ENCODE measurements at regions not wholly inside any gene's neighbourhood (a gene's known extent, or its start where the extent isn't known, plus 50 kb on each side); places are given as distances from the start of the nearest gene placed in this dataset.

- Mint-ChIP-seq H3K9me3 (ENCODE audit: low read depth) (no peaks in the 10 kb centered on the region), H3K4me3 (ENCODE audit: low read depth) (no peak overlapping the region), H3K36me3 (ENCODE audit: insufficient read depth) (no peaks in the 10 kb centered on the region), H3K27ac (no peak overlapping the region), H3K27me3 (no peaks in the 10 kb centered on the region), H3K4me1 (ENCODE audit: low read depth) (peaks cover 15% of the 10 kb centered on the region)
- TF ChIP-seq CTCF (IDR thresholded peaks at IDR 0.05; ENCODE audit: unreplicated experiment): no peak
- DNase-seq (ENCODE audit: low spot score, unreplicated experiment): no peak
Measured at GRCh38 chr2:66111706-66112105, 323.2 kb upstream of the MEIS1 start.

GRCh38 chr2:66110608-66111007 lies 324.3 kb upstream of the MEIS1 start:
- H3K9me3 Mint-ChIP-seq (ENCODE audit: low read depth): no peaks in the 10 kb centered on the region
- TF ChIP-seq CTCF (IDR thresholded peaks at IDR 0.05; ENCODE audit: unreplicated experiment): no peak

GRCh38 chr2:66110086-66110485 lies 324.8 kb upstream of the MEIS1 start:
- no peak for DNase-seq (ENCODE audit: low spot score, unreplicated experiment)
- Mint-ChIP-seq H3K27me3 (no peaks in the 10 kb centered on the region), H3K9me3 (ENCODE audit: low read depth) (no peaks in the 10 kb centered on the region), H3K36me3 (ENCODE audit: insufficient read depth) (no peaks in the 10 kb centered on the region), H3K27ac (no peak overlapping the region), H3K4me1 (ENCODE audit: low read depth) (peaks cover 15% of the 10 kb centered on the region), H3K4me3 (ENCODE audit: low read depth) (no peak overlapping the region)
- TF ChIP-seq CTCF (IDR thresholded peaks at IDR 0.05; ENCODE audit: unreplicated experiment): no peak

More at GRCh38 chr2:66110608-66111007, 324.3 kb upstream of the MEIS1 start:
- H3K27me3 Mint-ChIP-seq: no peaks in the 10 kb centered on the region
- H3K4me3 Mint-ChIP-seq (ENCODE audit: low read depth): no peak overlapping the region
- H3K4me1 Mint-ChIP-seq (ENCODE audit: low read depth): peaks cover 15% of the 10 kb centered on the region
- no peak overlapping the region for H3K27ac Mint-ChIP-seq
- no peaks in the 10 kb centered on the region for H3K36me3 Mint-ChIP-seq (ENCODE audit: insufficient read depth)
- no peak for DNase-seq (ENCODE audit: low spot score, unreplicated experiment)

GRCh38 chr2:66109419-66109818 lies 325.5 kb upstream of the MEIS1 start:
- H3K27me3 Mint-ChIP-seq: no peaks in the 10 kb centered on the region
- H3K4me3 Mint-ChIP-seq (ENCODE audit: low read depth): no peak overlapping the region
- no peak for TF ChIP-seq CTCF (IDR thresholded peaks at IDR 0.05; ENCODE audit: unreplicated experiment)
- no peak overlapping the region for H3K27ac Mint-ChIP-seq
- H3K4me1 Mint-ChIP-seq (ENCODE audit: low read depth): peaks cover 12% of the 10 kb centered on the region
- DNase-seq (ENCODE audit: low spot score, unreplicated experiment): no peak
- no peaks in the 10 kb centered on the region for H3K9me3 Mint-ChIP-seq (ENCODE audit: low read depth)
- H3K36me3 Mint-ChIP-seq (ENCODE audit: insufficient read depth): no peaks in the 10 kb centered on the region

GRCh38 chr2:66105066-66105753 lies 329.7 kb upstream of the MEIS1 start:
- no peak for TF ChIP-seq CTCF (IDR thresholded peaks at IDR 0.05; ENCODE audit: unreplicated experiment)

More at GRCh38 chr2:66105066-66105753, 329.7 kb upstream of the MEIS1 start:
- peaks cover 4% of the 10 kb centered on the region for H3K4me1 Mint-ChIP-seq (ENCODE audit: low read depth)
- H3K36me3 Mint-ChIP-seq (ENCODE audit: insufficient read depth): no peaks in the 10 kb centered on the region
- no peaks in the 10 kb centered on the region for H3K9me3 Mint-ChIP-seq (ENCODE audit: low read depth)
- no peak overlapping the region for H3K4me3 Mint-ChIP-seq (ENCODE audit: low read depth)
- H3K27ac Mint-ChIP-seq: no peak overlapping the region
- no peak for DNase-seq (ENCODE audit: low spot score, unreplicated experiment)
- H3K27me3 Mint-ChIP-seq: no peaks in the 10 kb centered on the region
